ENCODE measurements at regions not wholly inside any gene's neighbourhood (a gene's known extent, or its start where the extent isn't known, plus 50 kb on each side); places are given as distances from the start of the nearest gene placed in this dataset.

- no peak for TF ChIP-seq CTCF (IDR thresholded peaks at IDR 0.05 in 2 of 3, conservative IDR thresholded peaks at IDR 0.05 in 1 of 3; ENCODE audit: borderline replicate concordance in 1 of 3, insufficient read depth in 1 of 3, low read depth in 2 of 3, low read length in 2 of 3)
- TF ChIP-seq ZFX (IDR thresholded peaks at IDR 0.05) = no peak
- no peak for TF ChIP-seq SP1 (IDR thresholded peaks at IDR 0.05; ENCODE audit: low read depth)
- TF ChIP-seq TCF7L2 (IDR thresholded peaks at IDR 0.05; ENCODE audit: borderline replicate concordance, extremely low read depth, insufficient read depth, insufficient read length) = no peak
- TF ChIP-seq EZH2 (IDR thresholded peaks at IDR 0.05) = no peak
- no peak for TF ChIP-seq MAX (IDR thresholded peaks at IDR 0.05)
- no peak for TF ChIP-seq POLR2A (IDR thresholded peaks at IDR 0.05; ENCODE audit: borderline replicate concordance, extremely low read depth, insufficient read depth, insufficient read length)
- no peak for TF ChIP-seq CBX3 (IDR thresholded peaks at IDR 0.05; ENCODE audit: low read depth)
- TF ChIP-seq POLR2AphosphoS5 (IDR thresholded peaks at IDR 0.05; ENCODE audit: low read depth, low read length) = no peak
- no peak for TF ChIP-seq ZBTB33 (IDR thresholded peaks at IDR 0.05; ENCODE audit: extremely low read depth, insufficient replicate concordance, low read length)
- no peak for TF ChIP-seq SIN3A (IDR thresholded peaks at IDR 0.05; ENCODE audit: low read depth)
These were observed 1399.8 kb upstream of the SLC10A2 start for GRCh38 chr13:104466016-104466415.

Data from HCT116 (cell line).